Endothelial cell of hepatic sinusoid (primary cell): ENCODE measurements at regions not wholly inside any gene's neighbourhood (a gene's known extent, or its start where the extent isn't known, plus 50 kb on each side); places are given as distances from the start of the nearest gene placed in this dataset.

Source experiments
- in situ Hi-C: cut with HindIII; loops from 2 replicates; pipeline ENCODE4 v1.10.0; 2017; ENCODE audit warnings: low sequenced_read_pairs

DNA sequence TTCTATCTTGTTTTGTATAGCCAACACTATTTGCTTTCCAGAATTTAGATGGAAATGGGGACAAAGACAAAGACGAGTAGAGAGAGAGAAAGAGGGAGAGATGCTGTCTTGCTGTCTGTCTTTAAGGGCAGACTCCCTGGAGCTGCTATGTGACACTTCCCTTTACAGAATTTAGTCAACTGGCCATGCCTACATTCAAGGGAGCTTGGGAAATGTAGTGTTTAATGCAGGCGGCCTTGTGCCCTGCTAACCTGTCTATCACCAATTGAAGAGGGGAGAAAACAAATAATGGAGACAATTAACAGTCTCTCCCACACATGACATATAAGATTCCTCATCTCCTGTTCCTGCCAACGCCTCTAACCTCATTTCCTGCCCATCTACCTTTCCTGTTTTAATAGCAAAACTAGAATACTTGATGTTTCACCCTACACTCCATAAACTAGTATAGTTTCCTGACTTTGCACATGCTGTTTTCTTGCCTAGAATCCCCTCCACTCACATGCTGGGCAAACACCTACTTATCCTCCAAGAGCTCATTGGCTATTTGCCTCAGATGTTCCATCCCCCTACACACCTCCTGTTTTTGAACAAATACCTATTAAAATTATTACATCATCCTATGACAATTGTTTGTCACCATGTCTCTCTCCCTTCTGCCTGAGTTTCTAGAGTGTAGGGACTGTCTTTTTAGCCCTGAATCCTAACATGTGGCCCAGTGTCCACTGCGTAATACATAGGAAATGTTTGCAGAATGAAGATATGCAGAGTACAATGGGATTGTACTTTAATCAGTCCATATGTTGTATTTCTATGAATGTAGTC, 117.2 kb downstream of the SLC25A24 start:
- in situ Hi-C loops = no loop called here

DNA sequence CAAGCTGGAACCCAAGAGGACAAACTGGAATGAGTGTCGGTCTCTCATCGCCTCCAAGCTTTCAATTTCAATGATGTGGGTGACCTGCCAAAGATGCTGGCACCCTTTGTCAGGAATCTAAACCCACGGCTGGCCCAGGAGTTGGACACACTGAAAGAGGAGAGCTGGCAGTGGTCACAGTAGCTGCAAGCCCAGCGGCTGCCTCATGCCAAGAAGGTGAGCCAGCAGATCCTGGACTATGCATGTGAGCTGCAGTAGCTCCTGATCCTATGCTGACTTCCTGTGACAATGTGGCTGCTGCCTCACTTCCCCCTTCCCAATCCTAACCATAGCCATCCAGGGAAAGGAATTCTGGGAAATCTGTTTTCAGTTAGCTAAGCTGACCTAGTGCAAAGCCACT, 117.0 kb upstream of the VAV3 start:
- in situ Hi-C loops = no loop called here

DNA sequence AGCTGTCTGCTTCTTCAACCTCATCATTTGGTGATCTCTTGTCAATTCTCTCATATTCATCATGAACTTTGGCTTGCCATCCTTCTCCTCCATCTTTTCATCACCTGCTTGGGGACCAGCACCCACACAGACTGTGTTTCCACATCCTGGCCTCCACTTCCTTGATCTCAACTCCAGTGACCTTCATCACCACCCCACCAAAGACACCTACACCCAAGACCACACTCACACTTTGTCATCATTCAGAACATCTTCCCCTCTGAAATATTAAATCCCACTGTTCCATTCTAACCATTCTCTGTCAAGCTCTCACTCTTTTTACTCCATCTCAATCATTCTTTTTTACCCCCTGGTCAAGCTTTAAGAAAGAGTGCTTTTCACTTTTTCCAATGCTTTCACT, 115.5 kb upstream of the VAV3 start:
- in situ Hi-C loops = no loop called here

DNA sequence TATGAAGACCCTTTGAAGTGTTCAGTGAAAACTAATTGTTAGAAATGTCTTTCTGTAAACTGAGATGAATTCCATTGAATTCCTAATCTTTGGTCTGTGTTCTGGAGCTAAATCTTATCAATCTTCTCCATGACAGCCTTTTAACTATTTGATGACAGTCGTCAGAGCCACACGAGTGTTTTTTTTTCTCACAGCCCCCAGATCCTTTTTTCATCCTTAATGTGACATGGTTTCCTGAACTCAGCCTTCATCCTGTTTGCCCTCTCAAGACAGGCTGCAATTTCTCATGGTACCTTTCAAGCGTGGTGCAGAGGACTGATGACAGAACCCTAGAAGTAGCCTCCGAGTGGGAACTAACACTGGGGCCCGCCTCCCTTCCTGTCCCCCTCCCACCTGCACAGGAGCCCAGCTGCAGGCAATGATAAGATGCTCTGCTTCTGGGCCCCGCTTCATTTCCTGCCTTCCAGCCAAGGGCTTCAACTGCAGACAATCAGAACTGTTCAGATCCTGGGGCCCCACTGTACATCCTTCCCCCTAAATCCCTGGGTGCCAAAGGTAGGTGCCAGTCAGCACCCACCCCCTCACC, 114.6 kb upstream of the VAV3 start:
- in situ Hi-C loops = no loop called here

DNA sequence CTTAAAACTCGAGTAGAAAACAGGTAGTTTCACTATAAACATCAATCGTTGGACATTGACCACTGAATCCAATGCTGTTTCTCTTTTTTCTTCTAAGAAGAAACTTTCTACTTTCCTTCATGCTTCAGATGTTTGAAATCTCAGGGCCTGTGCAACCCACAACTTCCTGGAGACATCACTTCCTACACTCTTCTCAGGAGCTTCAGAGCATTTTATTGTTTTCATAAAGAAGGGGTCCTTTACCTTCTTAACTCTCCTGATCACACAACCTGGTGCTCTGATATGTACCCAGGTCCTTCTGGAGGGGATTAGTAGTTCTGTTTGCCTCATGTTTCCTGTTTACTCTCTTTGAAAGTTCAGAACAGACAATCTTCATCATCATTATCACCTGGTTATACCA, 113.0 kb upstream of the VAV3 start:
- in situ Hi-C loops = no loop called here

DNA sequence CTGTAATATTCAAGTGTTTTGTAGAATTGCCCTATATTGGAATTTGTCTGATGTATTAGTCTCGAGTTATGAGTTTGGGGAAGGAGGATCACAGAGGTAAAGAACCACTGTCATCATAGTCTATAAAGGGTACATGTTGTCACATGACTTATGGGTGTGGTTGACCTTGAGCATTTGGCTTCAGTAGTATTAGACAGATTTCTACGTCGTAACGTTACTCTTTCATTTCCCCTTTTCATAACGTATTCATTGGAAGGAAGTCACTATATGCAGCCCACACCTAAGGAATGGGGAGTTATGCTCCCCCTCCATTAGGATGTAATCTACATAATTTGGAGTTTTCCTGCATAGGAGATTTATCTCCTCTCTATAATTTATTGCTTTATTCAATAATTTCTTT, 110.1 kb upstream of the VAV3 start:
- in situ Hi-C loops = no loop called here

DNA sequence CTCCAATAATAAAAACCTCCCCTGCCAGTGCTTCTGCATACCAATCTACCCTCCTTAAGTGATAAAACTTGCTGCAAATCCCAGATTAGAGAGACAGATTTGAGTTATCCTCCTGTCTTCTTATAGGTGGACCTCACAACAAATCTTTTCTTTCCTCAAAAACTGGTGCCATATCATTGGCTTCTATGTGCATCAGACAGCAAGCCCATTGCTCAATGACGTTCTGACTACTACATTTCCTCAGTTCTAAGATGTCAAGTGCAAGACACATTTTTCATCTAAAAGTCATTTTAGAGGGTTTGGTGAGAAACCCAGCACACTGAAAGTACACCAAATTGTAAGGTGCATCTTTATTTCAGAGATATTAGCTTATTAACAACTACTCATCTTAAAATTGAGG, 107.8 kb upstream of the VAV3 start:
- in situ Hi-C loops = no loop called here

DNA sequence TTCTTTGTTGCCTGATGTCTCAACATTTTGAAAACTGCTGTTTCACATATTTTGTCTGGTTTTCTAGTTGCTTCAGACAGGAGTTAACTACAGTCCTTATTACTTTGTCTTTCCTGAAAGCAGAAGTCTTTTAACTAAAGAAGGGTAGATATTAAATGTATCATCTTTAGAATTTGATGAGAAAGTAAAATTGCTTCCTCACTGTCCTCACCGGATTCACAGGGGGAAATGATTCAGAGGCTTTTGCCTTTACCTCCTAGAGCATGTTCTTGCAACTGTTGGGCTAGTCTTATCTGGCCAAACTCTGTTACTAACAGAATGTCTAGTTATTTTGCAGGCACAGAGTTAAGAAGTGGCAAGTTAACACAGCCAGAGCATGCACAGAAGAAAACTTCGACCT, 107.2 kb upstream of the VAV3 start:
- in situ Hi-C loops = no loop called here

DNA sequence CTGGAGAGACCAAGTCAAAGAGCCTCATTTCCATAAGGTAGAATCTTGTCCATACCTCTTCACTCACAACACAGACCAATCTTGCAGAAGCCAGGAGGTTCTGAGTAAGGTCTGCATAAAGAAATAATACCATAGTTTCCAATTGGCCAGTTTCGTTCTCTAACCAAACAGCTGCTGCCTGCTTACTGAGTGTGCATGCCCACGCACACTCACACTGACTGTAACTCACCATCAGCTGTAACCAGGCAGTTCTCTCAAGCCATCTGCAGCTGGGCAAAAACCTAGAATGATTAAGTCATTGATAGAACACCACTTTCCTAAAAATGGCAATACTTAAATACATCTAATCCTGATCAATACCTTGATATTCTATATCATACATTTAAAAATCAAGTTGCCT, 106.6 kb upstream of the VAV3 start:
- in situ Hi-C loops = no loop called here

DNA sequence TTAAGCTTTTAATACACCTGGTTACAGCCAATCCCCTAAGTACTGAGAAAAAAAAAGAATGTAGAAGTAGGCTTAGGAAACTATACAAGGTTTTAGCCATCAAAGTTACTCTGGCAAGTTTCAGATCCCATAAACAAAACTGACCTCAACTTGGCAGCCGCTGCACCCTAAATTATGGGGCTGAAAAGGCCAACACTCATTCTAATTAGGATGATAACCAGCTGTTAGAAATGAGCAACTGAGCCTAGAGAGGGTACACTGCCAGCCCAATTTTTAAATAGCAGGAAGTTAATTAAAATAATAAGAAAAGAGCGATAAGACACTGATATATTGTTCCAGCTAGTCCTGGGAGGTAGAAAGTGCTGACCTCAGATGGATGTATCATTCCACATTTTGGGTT, 105.7 kb upstream of the VAV3 start:
- in situ Hi-C loops = no loop called here

DNA sequence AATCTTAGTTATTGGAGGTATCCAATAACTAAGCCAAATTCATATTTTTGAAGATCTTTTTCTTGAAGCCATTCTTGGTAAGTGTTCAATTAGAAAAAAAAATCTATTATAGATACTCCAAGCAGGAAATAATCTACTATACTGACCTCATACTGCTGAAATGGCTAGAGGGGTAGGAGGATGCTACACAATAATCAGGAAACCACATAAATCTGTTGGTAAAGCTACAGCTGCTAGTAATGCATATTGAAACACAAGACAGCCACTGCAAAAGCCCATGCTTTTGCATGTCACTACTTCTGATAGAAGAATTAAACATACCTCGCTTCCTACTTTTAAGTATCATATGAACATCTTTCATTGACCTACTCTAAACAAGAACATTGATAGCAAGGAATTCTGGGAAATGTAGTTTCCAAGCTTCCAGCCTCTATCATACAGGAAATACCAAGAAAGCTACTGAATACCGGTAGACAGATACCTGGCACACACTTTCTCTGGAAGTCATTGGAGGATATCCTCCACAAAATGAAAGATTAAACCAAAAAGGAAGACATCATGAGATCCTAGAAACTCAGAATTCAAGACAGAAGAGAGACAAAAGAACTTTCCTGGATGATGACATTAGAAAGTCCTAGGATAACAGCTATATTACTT, 103.0 kb upstream of the VAV3 start:
- in situ Hi-C loops = no loop called here

DNA sequence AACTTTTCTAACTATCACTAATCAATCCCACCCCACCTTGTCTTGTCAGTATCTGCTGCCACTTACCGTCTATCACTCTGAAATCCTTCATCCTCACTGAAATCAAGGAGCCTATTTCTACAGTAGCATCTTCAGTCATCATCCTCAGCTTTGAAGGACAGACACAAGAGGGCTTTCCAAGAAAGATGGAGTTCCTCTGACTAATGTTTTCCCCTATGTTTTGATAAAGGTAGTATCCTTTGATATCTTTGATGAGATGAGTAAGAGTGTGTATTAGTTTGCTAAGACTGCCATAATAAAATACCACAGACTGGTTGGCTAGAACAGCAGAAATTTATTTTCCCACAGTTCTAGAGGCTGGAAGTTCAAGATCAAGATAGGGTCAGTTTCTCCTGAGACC, 101.8 kb upstream of the VAV3 start:
- in situ Hi-C loops = no loop called here

DNA sequence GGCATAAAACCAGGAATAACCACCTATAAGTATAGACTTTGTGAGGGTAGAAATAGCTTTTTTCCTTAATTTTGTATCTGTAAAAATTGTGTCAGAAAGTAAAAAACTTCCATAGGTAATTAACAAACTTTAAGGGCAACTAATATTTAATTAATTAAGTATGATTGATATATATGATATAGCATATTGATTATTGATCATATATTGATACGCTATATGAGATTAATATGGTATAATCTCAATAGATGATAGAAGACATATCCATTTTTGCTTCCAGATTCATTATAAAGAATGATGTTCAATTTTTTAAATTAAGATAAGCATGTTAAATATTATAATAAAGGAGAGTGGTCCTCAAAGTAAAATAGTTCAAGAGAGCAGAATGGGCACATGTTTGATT, 99.3 kb upstream of the VAV3 start:
- in situ Hi-C loops = no loop called here

DNA sequence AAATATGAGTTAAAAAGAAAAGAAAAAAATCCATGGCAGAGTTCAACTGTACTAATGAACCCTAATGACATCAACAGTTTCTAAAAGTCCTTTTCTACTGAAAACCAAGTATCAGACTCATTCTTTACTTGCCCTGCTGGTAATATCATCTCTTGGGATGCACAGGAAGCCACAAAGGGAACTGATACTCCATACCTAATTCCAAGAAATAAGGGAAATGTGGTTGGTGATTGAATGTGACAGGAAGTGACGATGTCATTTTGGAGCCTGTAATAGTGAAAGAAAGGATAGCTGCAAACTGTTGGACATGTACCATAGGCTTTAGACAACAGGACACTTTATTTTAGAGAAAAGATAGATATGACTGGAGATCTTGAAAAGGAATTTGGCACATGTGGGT, 98.7 kb upstream of the VAV3 start:
- in situ Hi-C loops = no loop called here

DNA sequence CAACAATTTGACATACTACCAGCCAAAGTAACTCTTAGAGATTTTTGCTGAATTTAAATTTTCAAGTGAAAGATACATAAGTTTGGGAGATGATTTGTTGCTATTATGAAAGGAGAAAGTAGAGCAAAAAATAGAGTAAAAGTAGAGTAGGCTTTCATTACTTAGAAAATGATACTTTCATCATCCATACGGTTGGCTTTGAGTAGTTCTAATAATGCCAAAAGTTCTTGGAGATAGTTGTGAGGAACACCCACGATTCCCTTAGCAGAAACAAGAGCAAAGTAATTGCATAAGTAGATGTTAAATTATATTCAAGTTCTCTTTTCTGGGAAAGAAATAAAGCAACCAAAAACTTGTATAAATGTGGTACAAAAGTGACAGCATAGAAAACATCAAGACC, 95.0 kb upstream of the VAV3 start:
- in situ Hi-C loops = no loop called here

DNA sequence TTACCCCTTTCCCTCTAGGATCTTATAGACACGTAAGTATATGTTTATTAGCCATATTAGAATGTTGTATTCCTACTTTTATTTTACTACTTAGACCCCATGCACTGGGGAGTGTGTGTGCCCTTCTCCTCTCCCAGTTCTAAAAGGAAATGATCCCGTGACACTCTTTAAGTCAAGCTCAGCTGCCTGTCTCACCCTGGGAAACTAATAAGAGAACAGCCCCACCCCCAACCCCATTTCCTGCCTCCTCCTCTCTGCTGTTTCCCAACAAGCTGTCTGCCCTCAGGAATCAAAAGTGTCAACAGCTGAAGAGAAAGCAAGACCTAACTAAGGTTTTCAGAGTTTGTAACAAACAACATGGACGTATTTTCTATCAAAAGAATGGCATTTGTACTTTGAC, 92.6 kb upstream of the VAV3 start:
- in situ Hi-C loops = no loop called here

DNA sequence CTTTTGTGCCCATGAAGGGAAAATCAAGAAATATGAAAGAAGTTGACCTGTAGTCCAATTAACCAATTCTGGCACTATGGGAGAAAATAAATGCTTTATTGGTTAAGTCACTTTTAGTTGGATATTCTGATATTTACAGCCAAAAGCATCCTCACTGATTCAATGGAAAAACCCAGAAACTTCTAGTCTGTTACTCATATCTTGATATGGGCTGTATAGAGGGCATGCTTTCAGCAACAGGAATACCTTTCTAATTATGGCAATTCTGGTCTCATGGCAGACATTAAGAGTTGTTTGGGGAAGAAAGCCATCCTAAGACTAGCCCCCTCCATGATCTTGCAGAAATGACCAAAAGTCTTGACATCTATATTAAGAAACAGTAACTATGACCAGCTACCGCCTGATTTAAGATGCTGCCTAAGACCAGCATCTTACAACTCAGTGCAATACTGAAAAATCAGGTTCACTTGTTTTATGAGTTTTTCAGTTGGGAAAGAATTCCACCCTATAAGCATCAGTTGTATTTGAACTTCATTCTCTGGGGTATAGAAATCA, 91.5 kb upstream of the VAV3 start:
- in situ Hi-C loops = no loop called here

DNA sequence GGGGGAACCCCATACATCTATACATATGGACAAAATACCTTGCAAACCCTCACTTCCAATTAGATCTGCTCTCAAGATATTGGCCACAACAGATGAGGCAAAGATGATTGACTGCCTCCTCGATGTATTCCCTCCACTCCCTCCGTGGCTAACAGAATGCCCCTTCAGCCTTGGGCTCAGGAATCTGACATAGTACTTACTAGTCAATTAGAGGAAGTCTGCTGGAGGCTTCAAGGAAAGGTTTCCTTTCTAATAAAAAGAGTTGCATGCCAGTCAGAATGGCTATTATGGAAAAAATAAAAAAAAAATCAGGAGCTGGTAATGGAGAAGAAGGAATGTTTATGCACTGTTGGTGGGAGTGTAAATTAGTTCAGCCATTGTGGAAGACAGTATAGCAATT, 90.4 kb upstream of the VAV3 start:
- in situ Hi-C loops = no loop called here

DNA sequence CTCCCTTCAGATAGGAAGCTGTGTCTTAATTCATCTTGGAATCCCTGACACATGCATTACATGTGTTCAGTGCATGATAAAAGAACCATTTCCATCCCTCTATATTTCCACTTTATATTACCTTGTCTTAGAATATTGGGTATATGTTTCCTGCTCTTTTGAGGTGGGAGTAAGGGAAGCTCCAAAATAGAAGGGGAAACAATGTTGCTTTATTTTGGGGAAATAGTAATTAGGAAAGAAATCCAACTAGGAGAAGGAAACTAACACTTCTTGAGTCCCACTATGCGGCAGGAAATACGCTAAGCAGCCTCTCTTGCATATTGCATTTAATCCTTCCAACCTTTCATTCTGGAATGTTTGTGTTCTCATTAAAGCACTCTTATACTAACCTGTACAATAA, 89.4 kb upstream of the VAV3 start:
- in situ Hi-C loops = no loop called here

DNA sequence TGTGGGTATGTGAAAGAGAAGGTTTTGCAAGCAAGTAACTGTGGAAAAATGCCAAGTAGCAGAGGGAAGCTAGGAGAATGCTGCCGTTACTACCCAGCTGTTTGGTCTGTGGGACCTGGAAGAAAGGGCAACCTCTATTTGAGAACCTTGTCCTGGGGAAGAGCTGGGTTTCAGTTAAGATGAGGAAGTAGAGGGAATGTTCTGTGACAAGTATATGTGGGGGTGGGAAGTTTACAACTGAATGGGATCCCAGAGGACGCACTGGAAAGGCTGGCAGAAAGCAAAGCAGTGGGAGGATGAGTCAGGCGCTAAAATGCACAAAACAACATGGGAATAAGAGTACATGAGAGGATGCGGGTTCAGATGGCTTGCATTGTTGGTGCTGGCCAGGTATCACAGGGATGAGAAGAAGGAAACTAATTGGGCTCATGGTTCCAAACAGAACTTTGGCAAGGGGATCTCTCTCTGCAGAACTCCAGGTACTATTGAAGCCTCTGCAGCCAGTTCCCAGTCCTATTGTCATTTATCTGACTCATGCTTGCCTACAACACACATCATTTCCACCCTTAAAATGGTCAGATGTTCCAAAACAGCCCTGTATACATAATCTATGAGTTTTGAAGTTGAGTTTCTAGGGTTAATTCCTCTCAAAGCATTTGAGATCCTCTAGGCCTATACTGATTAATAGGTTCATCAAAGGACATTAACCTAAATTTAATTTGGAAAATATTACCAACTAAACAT, 88.5 kb upstream of the VAV3 start:
- in situ Hi-C loops = no loop called here

DNA sequence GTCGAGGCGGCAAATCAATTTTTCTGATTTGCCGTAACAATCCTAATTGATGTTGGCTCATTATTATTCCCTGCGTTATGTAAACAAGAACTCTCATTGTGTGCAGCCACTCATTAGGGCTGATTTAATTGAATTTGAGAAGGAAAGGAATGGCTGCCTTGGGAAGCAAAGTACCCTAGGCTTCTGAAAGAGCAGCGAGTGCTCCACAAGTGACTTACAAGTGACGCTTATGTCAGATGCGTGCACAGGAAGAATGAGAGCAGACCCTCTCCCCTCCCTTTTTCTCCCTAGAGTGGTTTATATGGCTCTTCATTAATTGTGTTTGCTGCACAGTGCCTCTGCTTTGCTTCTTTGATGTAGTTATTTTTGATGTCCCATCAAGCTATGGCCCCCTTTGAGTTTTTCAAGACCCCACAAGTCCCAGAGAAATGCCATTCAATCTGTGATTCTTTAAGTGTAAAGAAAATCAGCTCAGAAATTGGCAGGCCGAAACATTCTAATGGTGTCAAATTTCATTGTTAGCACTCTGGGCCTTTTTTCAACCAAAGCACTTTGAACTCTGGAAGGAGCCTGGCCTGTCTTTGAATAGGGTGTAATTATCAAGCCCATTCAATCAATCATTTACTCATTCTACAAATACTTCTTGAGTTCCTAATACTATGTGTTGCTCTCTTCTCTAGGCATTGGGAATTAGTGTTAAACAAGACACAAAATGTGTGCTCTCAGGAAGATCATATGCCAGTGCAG, 86.8 kb upstream of the VAV3 start:
- in situ Hi-C loops = no loop called here
